Kidney glomerular epithelial cell (primary cell): ENCODE measurements at regions not wholly inside any gene's neighbourhood (a gene's known extent, or its start where the extent isn't known, plus 50 kb on each side); places are given as distances from the start of the nearest gene placed in this dataset.
"Not testable (repeated sequence)": the region's sequence is repeated elsewhere in the genome, so short reads cannot be mapped to it uniquely, and the experiment has no call there.

Source experiments
- DNase-seq: peaks from one replicate; lab custom pipeline; 2025; lab: John Stamatoyannopoulos, UW

DNA sequence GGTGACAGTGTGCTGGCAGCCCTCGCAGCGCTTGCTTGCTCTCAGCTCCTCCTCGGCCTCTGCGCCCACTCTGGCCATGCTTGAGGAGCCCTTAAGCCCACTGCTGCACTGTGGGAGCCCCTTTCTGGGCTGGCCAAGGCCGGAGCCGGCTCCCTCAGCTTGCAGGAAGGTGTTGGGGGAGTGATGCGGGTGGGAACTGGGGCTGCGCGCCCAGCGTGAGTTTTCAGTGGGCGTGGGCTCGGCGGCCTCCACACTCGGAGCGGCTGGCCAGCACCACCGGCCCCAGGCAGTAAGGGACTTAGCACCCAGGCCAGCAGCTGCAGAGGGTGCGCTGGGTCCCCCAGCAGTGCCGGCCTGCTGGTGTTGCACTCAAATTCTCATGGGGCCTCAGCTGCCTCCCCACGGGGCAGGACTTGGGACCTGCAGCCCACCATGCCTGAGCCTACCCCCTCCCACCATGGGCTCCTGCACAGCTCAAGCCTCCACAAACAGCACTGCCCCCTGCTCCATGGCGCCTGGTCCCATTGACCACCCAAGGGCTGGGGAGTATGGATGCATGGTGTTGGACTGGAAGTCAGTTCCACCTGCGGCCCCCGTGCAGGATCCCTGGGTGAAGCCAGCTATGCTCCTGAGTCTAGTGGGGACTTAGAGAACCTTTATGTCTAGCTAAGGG, 223.1 kb upstream of the PTPRD start:
- DNase-seq: no peak

GRCh38 chr9:10843151-10843550, 230.3 kb upstream of the PTPRD start:
- no peak for DNase-seq

- no peak for DNase-seq
Measured at GRCh38 chr9:10855847-10856246, 243.0 kb upstream of the PTPRD start.

GRCh38 chr9:10858817-10859216, 246.0 kb upstream of the PTPRD start:
- no peak for DNase-seq

DNA sequence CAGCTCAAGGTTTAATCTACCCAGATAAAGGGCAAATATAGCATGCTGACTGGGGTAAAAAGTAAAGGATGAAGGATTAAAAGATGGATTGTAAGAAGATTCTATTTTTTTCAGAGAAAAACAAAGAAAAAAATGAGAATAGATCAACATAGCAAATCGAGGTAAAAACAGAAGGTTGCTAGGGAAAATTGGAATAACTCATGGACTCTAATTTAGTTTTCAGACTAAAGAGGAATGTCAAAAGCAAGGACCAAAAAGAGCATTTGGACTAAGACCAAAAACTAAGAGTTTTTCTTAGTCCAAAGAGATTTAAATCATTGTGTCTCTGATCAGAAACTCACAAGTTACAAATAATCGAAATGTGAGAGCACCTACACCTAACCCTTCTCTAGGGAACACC, 250.7 kb upstream of the PTPRD start:
- no peak for DNase-seq

GRCh38 chr9:10867194-10867593, 254.4 kb upstream of the PTPRD start:
- no peak for DNase-seq

- DNase-seq: no peak
Measured at GRCh38 chr9:10869687-10870086, 256.9 kb upstream of the PTPRD start.

DNA sequence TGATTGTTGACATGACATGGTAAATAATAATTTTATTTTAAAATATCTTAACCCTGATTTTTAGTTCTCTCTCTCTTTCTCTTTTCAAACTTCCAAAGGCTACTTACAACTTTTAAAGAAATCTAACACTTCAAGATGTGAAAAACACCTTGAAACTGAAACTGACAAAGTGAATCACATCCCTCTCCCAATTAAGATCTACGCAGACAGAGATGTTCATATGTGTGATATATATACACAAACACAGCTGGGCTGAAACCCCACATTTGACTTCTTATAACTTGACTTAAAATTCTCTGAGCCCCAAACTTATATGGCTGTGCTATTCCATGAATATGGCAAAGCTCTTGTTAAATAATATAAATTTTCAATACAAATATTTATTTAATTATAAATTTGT, 261.2 kb upstream of the PTPRD start:
- no peak for DNase-seq

DNA sequence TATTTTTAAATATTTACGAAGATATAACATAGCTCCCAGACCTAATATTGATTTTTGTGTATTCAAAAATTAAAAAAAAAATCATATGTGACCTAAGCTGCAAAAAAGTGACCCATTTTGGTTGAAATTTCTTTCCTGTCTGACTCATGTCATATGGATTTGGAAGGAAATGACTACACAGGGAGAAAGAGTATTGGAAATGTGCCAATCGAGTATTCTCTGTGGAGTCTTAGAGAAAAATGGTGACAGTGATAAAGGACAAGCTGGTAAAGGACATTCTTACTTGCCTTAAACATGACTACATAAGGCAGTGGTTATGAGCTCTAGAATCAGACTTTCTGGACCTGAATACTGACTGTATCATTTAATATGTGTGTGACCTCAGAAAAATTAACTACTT, 262.9 kb upstream of the PTPRD start:
- no peak for DNase-seq

DNA sequence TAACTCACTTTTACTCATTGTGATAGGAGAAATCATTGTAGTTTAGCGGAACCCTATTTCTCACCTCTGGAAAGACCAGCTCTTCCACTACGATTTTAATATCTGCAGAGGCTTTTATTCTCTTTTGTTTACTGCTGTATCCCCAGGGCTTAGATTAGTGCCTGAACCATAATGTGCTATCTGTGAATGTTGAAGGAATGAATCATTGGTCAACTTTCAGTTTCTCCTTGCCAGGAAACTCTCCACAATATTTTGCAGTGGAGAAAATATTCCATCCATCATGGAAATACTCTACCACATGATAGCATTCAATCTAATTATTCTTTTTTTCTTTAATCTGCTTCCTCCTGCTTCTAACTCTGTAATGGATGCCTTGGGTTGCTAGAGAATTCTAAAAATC, 263.5 kb upstream of the PTPRD start:
- no peak for DNase-seq

- not testable (repeated sequence) for DNase-seq
Measured at GRCh38 chr9:10890266-10890665, 277.5 kb upstream of the PTPRD start.

- DNase-seq: no peak
Measured at GRCh38 chr9:10899509-10899908, 286.7 kb upstream of the PTPRD start.

DNA sequence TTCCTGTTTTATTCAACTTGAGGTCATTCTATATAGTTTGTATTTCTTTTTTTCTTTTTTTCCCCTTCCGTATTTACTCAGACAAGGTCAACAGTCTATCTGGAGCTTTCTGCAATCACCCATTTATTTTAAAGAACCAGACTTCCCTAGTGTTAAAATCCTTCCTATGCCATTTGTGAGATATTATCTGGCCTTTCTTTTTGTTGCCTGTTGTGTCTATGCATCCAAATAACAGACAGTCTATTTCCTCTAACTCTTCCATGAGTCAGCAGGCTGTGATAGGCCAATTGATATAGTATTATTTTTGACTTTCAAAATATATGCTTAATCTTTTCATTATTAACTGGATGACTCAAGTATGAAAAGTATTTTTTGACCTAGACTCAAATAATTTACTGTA, 291.2 kb upstream of the PTPRD start:
- no peak for DNase-seq

DNA sequence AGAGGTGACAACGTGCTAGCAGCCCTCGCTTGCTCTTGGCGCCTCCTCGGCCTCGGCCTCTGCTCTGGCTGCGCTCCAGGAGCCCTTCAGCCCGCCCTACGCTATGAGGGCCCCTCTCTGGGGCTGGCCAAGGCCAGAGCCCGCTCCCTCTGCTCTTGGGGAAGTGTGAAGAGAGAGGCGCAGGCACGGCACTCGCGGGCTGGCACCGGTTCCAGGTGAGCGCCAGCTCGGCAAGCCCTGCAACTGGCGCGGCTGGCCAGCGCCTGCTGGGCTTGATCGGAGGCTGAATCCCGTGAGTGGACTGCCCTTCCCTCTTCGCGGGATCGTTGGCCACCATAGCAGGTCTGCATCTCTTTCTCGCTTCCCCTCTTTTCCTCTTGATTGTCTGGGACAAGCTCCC, 298.0 kb upstream of the PTPRD start:
- DNase-seq: no peak

GRCh38 chr9:10911373-10911772, 298.6 kb upstream of the PTPRD start:
- no peak for DNase-seq

DNA sequence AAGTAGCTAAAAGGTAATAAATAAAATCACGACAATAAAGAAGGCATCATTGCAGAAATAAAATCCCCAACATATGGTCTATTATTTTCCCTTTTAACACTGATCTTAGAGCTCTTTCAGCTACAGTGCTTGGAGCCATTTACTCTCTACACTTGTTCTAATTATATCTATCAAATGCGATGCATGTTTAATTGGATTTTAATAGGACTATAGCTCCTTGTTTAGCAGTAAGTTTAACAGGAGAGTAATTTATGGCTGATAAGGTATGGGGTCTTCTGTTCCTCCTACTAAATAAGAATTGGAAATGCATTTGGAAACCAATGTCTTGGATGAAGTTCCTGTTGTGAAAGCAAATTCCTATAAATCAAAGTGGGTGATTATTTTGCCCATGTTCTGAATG, 304.2 kb upstream of the PTPRD start:
- no peak for DNase-seq

- no peak for DNase-seq
Measured at GRCh38 chr9:10921671-10922070, 308.9 kb upstream of the PTPRD start.

GRCh38 chr9:10925896-10926295, 313.1 kb upstream of the PTPRD start:
- no peak for DNase-seq

GRCh38 chr9:10928372-10928771, 315.6 kb upstream of the PTPRD start:
- DNase-seq: no peak

GRCh38 chr9:10930081-10930480, 317.3 kb upstream of the PTPRD start:
- no peak for DNase-seq

GRCh38 chr9:10946676-10947410, 334.0 kb upstream of the PTPRD start:
- DNase-seq: no peak

DNA sequence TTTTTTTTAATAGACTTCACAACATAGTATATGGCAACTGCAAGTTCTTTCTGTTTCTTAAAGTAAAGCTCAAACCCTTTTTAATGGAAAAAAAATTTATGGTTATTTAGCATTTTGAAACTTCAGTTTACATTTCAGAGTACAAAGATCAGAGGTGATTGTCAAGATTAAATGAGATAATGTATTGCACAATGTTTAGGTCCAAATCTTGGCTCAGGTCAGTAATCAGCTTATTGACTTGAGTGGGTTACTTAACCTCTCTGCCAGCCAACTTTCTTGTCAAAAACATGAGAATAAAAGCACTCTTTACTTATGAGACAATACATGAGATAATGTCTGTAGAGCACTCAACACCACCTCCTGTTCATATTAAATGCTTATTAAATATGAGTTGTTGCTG, 345.1 kb upstream of the PTPRD start:
- DNase-seq: no peak

- no peak for DNase-seq
Measured at GRCh38 chr9:10961883-10962282, 349.1 kb upstream of the PTPRD start.

GRCh38 chr9:10983251-10983650, 370.4 kb upstream of the PTPRD start:
- no peak for DNase-seq
